Astrocyte (in vitro differentiated cells and primary cell): ENCODE measurements at regions not wholly inside any gene's neighbourhood (a gene's known extent, or its start where the extent isn't known, plus 50 kb on each side); places are given as distances from the start of the nearest gene placed in this dataset.

Source experiments
- DNase-seq: peaks from one replicate; pipeline ENCODE4 v3.0.0-alpha.2; 2010; ENCODE audit warnings: low read depth
- FAIRE-seq: peaks from 2 replicates; lab custom pipeline; 2011; peaks lifted over from hg19 to GRCh38; lab: Jason Lieb, UNC
- H2AFZ ChIP-seq: 2 replicates; pipeline ENCODE4 v1.6.0; 2012; ENCODE audit warnings: low read depth, low read length, inconsistent platforms
- H3K27ac ChIP-seq: 2 replicates; pipeline ENCODE4 v1.5.1; 2011; ENCODE audit warnings: low read depth, low read length, inconsistent platforms
- H3K27me3 ChIP-seq: 2 replicates; pipeline ENCODE4 v1.6.0; 2011; ENCODE audit warnings: low read length, inconsistent platforms; ENCODE audit not compliant: insufficient read depth
- H3K36me3 ChIP-seq: 2 replicates; pipeline ENCODE4 v1.5.1; 2011; ENCODE audit warnings: low read length, inconsistent platforms; ENCODE audit not compliant: insufficient read depth
- H3K4me1 ChIP-seq: 2 replicates; pipeline ENCODE4 v1.5.1; 2011; ENCODE audit warnings: low read length, inconsistent platforms; ENCODE audit not compliant: insufficient read depth
- H3K4me2 ChIP-seq: 2 replicates; pipeline ENCODE4 v1.6.0; 2012; ENCODE audit warnings: low read length, inconsistent platforms
- H3K4me3 ChIP-seq: 2 replicates; pipeline ENCODE4 v1.5.1; 2011; ENCODE audit warnings: low read depth, mild to moderate bottlenecking, low read length, inconsistent platforms; ENCODE audit not compliant: insufficient read depth
- H3K79me2 ChIP-seq: 2 replicates; pipeline ENCODE4 v1.6.0; 2012; ENCODE audit warnings: mild to moderate bottlenecking, low read length, inconsistent platforms; ENCODE audit not compliant: insufficient read depth
- H3K9ac ChIP-seq: 2 replicates; pipeline ENCODE4 v1.6.0; 2012; ENCODE audit warnings: mild to moderate bottlenecking, low read length, inconsistent platforms
- H3K9me3 ChIP-seq: 2 replicates; pipeline ENCODE4 v1.5.1; 2012; ENCODE audit warnings: low read depth, mild to moderate bottlenecking, low read length, inconsistent platforms; ENCODE audit not compliant: insufficient read depth
- H4K20me1 ChIP-seq: 2 replicates; pipeline ENCODE4 v1.6.0; 2012; ENCODE audit warnings: low read length, inconsistent platforms; ENCODE audit not compliant: insufficient read depth
- H3K27ac Mint-ChIP-seq: one replicate; pipeline ENCODE4 v1.8.0; 2021; ENCODE audit warnings: mild to moderate bottlenecking, mixed read lengths; ENCODE audit not compliant: unreplicated experiment
- H3K27me3 Mint-ChIP-seq: one replicate; pipeline ENCODE4 v1.8.0; 2021; ENCODE audit warnings: low read depth, mixed read lengths; ENCODE audit not compliant: unreplicated experiment
- H3K36me3 Mint-ChIP-seq: one replicate; pipeline ENCODE4 v1.8.0; 2021; ENCODE audit warnings: low read depth, mixed read lengths; ENCODE audit not compliant: unreplicated experiment
- H3K4me1 Mint-ChIP-seq: one replicate; pipeline ENCODE4 v1.8.0; 2021; ENCODE audit warnings: low read depth, mixed read lengths; ENCODE audit not compliant: unreplicated experiment
- H3K4me3 Mint-ChIP-seq: one replicate; pipeline ENCODE4 v1.8.0; 2021; ENCODE audit warnings: mild to moderate bottlenecking, moderate library complexity, mixed read lengths; ENCODE audit not compliant: unreplicated experiment
- H3K9me3 Mint-ChIP-seq: one replicate; pipeline ENCODE4 v1.8.0; 2021; ENCODE audit warnings: mild to moderate bottlenecking, mixed read lengths; ENCODE audit not compliant: unreplicated experiment
- EZH2 ChIP-seq: IDR thresholded peaks from 2 replicates; pipeline ENCODE4 v1.6.1; 2012; ENCODE audit warnings: mild to moderate bottlenecking, low read length, inconsistent platforms; ENCODE audit not compliant: insufficient read depth
- TF ChIP-seq, protein P1 (sequence below): IDR thresholded peaks from 2 replicates; pipeline ENCODE4 v1.5.1; 2011; ENCODE audit warnings: low read depth, mild to moderate bottlenecking, inconsistent platforms, low read length, moderate library complexity; ENCODE audit not compliant: insufficient read depth

DNA sequence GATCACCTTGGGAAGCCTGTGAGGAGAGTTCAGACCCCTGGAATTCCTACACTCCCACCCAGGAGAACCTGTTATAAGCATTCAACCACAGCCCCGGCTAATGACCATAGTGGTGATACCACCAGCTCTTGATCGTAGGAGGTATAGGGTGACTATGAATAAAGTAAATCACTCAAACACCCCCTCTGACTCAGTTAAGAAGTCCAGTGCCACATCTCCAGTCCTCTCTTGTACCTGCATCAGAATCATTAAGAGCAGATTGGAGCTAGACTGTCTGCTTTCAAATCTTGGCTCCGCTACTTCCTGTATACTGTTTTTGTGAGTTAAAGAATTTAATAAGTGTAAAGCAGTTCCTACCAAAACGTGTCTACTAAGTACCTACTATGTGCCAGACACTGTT, 565.1 kb upstream of the DIPK2B start:
- Histone ChIP-seq H3K4me1 (peaks cover 30% of the 10 kb centered on the region), H3K27me3 (no peaks in the 10 kb centered on the region), H2AFZ (no peak overlapping the region), H3K27ac (peak overlapping the region; percentile 63), H3K4me3 (peak overlapping the region; percentile 93), H3K4me2 (peak overlapping the region; percentile 94), H3K9ac (peak overlapping the region; percentile 100), H3K36me3 (peaks cover 47% of the 10 kb centered on the region), H3K79me2 (peaks cover 98% of the 10 kb centered on the region), H4K20me1 (peaks cover 37% of the 10 kb centered on the region), H3K9me3 (no peaks in the 10 kb centered on the region)
- Mint-ChIP-seq H3K27ac (peak overlapping the region; percentile 26), H3K9me3 (no peaks in the 10 kb centered on the region), H3K27me3 (no peaks in the 10 kb centered on the region), H3K4me3 (peak overlapping the region; percentile 50), H3K4me1 (peaks cover 28% of the 10 kb centered on the region), H3K36me3 (peaks cover 6% of the 10 kb centered on the region)
- FAIRE-seq (peak; percentile 97), DNase-seq (peak; percentile 26)
- TF ChIP-seq, protein P1, sequence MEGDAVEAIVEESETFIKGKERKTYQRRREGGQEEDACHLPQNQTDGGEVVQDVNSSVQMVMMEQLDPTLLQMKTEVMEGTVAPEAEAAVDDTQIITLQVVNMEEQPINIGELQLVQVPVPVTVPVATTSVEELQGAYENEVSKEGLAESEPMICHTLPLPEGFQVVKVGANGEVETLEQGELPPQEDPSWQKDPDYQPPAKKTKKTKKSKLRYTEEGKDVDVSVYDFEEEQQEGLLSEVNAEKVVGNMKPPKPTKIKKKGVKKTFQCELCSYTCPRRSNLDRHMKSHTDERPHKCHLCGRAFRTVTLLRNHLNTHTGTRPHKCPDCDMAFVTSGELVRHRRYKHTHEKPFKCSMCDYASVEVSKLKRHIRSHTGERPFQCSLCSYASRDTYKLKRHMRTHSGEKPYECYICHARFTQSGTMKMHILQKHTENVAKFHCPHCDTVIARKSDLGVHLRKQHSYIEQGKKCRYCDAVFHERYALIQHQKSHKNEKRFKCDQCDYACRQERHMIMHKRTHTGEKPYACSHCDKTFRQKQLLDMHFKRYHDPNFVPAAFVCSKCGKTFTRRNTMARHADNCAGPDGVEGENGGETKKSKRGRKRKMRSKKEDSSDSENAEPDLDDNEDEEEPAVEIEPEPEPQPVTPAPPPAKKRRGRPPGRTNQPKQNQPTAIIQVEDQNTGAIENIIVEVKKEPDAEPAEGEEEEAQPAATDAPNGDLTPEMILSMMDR, result no peak
- no peak for TF ChIP-seq EZH2

- H4K20me1 ChIP-seq, result peaks cover 37% of the 10 kb centered on the region
- H2AFZ ChIP-seq, result no peak overlapping the region
- H3K27ac Mint-ChIP-seq, result peak overlapping the region; percentile 42
- H3K36me3 ChIP-seq, result peaks cover 50% of the 10 kb centered on the region
- H3K9me3 Mint-ChIP-seq, result no peaks in the 10 kb centered on the region
- peaks cover 32% of the 10 kb centered on the region for H3K4me1 Mint-ChIP-seq
- H3K36me3 Mint-ChIP-seq, result peaks cover 6% of the 10 kb centered on the region
- peaks cover 98% of the 10 kb centered on the region for H3K79me2 ChIP-seq
- H3K4me3 Mint-ChIP-seq, result peak overlapping the region; percentile 57
- peak overlapping the region; percentile 93 for H3K4me3 ChIP-seq
- H3K4me1 ChIP-seq, result peaks cover 34% of the 10 kb centered on the region
- no peaks in the 10 kb centered on the region for H3K9me3 ChIP-seq
- H3K27me3 Mint-ChIP-seq, result no peaks in the 10 kb centered on the region
- no peaks in the 10 kb centered on the region for H3K27me3 ChIP-seq
- TF ChIP-seq EZH2, result no peak
- TF ChIP-seq, protein P1, result no peak
- FAIRE-seq, result peak; percentile 9
- H3K4me2 ChIP-seq, result peak overlapping the region; percentile 94
- peak overlapping the region; percentile 100 for H3K9ac ChIP-seq
- DNase-seq, result no peak
- peak overlapping the region; percentile 63 for H3K27ac ChIP-seq
Measured at GRCh38 chrX:45765281-45765680, 564.6 kb upstream of the DIPK2B start.
